Stimulated activated CD4-positive, alpha-beta T cell treated with anti-CD3 and anti-CD28 coated beads, Interleukin-15, amount 100 ng/mL, for 24 hours (primary cell): ENCODE measurements at regions not wholly inside any gene's neighbourhood (a gene's known extent, or its start where the extent isn't known, plus 50 kb on each side); places are given as distances from the start of the nearest gene placed in this dataset.
"Not testable (repeated sequence)": the region's sequence is repeated elsewhere in the genome, so short reads cannot be mapped to it uniquely, and the experiment has no call there.

Experiments
- DNase-seq: peaks from one replicate; pipeline ENCODE4 v3.0.0-alpha.2; 2020

DNA sequence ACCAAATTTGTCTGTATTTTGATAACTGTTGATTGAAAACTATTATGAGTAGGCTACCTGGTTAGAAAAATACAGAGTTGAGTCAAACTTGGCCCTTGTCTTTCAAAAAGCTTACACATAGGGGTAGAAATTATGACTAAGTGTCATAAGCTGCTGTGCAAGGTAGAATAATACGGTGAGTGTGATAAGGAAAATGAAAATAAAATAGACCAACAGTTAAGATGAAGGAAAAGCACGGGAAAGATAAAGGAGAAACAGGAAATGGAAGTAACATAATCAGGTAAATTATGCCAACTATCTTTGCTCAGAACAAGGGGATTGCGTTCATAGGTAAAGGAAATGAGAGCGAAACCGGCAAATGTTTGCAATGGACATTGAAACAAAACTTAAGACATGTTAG is 302.5 kb downstream of the PCDH7 start:
- no peak for DNase-seq

DNA sequence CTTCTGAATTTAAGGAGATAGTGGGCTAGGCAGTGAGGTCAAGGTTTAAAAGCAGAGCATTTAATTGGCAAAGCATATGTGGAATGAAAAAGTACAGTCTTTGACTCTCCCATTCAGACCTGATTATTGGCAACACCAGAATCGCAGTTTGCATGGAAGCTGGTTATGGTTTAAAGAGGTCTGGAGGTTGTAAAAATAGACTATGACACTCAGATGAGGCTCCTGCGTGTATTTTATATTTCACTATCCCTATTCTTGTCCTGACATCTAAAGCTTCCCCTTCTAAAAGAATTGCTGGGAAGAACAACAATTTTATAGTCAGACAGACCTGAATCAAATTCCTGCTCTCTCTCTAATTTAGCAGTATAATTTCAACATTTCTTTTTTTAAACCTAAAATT is 302.9 kb downstream of the PCDH7 start:
- DNase-seq: no peak

DNA sequence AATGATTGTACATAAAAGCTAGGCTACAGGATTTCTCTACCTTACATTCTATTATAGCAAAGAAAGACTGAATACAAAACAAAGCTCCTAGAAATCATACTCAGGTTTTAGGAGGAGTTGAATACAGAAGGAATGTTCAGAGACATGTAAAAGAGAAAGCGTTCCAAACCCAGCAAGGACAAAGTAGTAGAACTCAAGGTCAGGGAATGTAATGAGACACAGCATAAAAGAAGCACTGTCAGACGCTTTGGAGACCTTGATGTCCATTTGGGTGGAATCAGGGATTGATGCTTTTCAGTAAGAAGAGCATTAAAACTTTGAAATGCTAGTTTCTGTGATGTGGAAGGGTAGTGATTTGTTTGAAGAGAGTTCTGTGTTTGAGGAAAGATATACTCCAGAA is 303.6 kb downstream of the PCDH7 start:
- DNase-seq: no peak

DNA sequence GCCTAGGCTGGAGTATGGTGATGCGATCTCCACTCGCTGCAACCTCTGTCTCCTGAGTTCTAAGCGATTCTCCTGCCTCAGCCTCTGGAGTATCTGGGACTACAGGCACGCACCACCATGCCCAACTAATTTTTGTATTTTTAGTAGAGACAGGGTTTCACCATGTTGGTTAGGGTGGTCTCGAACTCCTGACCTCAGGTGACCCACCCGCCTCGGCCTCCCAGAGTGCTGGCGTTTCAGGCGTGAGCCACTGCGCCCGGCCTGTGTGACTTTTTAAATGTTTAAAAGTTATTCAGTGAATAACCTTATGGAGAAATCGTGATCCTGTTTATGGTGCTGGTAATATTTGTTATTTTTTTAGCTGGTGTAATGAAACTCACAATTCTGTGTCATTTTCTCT is 304.6 kb downstream of the PCDH7 start:
- not testable (repeated sequence) for DNase-seq

DNA sequence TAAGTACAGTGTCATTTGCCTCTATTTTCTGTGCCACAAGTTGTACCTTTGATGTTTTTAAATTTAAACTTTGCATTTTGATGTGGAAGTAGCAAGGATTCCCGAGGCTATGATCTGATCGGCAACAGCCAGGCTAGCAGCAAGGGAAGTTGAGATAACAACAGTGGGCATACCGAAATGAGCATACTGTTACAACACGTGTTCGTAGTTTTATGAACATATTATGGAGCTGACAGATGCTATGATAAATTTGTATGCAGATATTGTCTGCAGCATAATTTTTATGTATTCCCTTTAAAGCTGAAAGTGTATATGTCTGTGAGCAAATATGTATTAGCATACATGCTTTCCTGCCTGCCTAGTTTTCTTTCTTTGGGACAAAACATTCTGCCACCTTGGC is 306.1 kb downstream of the PCDH7 start:
- DNase-seq: no peak

DNA sequence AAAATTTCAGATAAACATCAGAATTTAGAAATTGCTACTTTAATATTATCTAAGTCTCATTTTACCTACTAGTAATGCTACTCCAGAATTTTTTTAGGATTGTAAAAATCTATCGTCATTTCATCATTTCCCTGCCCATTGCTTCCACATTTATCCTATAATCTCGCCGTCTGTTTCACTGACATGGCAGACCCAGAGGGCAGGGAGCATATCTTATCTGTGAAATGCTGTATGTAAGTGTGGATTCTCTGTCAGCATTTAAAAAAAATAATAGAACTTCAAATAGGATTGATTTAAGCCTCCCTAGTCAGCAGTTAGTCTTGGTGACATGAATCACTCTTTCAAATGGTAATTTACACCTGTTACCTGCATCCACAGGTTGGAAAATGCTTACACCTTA is 314.4 kb downstream of the PCDH7 start:
- DNase-seq: no peak

DNA sequence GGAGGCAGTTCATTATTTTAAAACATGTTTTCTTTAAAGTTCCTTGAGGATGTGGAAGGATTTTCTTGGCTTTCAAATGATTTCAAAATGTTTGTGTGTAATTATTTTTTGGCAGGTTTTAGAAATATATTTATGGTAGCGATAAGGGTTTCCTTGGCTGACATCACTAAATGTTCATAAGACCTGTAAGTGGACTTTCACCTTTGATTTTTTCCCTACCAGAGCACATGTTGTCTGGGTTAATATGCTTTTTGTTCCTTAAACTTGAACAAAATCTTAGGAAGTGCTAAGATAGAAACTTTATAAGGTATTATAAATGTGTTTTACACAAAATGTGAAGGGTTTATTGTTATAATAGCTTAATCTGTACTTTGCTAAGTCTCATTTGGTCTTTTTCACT is 315.6 kb downstream of the PCDH7 start:
- no peak for DNase-seq

DNA sequence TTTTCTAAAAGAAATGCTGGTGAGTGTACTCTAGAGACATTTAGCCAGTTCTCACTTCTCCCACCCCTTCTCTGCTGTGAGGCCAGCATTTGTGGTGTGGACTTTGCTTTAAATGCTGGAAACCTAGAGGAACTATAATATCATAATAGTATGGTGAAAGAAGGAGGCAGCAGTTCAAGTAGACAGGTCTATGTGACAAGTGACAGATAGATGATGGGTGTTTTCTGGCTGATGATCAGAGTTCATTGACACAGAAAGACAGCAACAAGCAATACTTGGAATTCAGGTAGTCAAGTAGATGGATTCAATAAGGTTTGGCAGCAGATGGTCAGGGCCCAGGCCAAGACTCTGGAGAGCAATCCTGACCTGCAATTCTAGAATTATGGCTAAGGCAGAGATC is 317.5 kb downstream of the PCDH7 start:
- no peak for DNase-seq

DNA sequence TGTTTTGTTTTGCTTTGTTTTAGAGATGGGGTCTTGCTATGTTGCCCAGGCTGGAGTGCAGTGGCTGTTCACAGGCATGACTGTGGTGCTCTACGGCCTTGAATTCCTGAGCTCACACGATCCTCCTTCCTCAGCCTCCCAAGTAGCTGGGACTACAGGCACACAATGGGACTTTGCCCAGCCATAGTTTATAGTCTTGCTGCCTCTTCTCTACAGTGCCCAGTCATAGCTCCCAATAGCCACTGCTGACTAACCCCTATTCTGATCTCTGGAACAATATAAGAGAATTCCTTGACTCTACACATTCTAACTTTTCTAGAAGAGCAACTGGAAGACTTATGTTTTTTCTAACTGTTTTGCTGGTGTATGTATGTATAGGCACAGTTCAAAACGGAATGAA is 319.2 kb downstream of the PCDH7 start:
- no peak for DNase-seq

DNA sequence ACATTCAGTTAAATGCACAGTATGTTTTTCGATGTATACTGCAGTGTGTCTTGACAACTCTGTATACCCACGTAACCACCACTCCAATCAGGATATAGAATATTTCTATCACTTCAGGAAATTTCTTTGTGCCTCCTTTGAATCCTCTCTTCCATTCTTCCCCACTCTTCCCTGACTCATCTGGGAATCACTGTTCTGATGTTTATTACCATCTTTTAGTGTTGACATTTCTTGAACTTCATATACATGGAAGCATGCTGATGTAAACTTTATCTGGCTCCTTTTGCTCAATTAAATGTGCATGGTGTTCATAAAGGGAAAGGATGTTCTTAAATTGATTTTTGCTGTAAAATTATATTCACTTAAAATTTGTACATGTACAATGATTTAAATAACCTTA is 319.9 kb downstream of the PCDH7 start:
- DNase-seq: no peak

DNA sequence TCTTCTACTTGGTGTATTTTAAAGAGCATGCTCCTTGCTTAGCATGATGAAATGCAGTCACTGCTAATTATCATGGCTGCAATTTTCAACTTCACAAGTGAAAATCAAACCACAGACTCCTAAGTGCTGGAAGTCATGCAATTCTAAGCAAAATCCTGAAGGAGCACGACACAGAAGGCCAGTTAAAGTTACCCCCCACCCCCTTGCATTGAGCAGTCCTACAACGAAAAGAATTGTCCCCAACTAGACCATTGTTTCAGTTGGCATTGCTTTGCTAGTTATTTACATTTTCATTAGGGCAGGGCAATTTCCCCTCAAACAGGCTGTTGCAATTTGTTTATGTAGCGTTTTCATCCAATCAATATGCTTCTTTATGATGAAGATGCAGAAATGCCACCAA is 321.2 kb downstream of the PCDH7 start:
- DNase-seq: no peak

DNA sequence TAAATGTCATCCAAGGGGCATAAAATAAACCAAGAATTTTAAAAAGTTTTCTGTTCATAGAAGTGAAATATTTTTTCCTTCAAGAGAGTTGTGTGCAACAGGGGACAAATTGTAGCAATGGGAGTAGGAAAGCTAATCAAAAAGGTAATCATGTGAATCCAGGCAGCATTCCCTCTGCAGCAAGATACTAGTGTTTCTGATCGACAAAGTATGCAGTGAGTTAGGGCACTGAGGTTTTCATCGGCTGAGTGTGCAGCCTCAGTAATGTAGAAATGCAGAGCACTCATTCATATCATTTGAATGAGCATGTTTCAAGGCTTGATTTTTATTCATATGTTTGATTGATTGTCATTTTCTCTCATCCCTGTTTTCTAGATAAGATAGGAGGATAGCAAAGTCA is 321.7 kb downstream of the PCDH7 start:
- no peak for DNase-seq

DNA sequence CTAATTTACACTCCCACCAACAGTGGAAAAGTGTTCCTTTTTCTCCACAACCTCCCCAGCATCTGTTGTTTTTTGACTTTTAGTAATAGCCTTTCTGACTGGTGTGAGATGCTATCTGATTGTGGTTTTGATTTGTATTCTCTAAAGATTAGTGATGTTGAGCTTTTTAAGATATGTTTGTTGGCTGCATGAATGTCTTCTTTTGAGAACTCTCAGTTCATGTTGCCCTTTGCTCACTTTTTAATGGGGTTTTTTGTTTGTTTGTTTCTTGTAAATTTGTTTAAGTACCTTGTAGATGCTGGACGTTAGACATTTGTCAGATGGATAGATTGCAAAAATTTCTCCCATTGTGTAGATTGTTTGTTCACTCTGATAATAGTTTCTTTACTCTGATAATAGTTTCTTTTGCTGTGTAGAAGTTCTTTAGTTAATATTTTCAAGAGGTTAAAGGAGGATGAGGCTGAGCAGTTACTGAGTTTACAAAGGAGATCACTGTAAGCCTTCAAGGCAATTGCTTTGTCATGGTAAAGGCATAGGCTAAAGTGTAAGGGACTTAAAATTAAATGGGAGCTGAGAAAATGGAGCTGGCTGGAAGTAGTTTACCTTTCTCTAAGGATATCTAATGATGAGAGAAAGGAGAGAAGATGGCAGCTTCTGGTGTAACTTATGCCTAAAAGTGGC is 323.4 kb downstream of the PCDH7 start:
- DNase-seq: no peak

DNA sequence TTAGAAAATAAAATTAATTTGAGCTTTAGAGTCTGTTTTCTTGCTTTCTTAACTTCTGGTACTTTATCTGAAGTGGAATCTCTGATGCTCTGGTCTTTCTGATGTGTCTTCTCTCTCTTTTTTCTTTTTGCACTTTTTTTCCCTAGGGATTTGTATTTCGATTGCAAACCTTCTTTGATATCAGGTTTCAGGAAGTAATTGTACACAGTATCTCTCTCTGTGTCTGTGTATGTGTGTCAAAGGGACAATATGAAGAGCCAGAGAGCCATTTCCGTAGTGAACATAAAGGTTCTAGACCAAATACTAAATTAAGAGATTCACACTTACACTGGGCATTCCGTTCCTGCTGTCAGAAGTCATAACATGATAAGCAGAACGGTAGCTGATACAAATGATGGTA is 325.0 kb downstream of the PCDH7 start:
- no peak for DNase-seq

DNA sequence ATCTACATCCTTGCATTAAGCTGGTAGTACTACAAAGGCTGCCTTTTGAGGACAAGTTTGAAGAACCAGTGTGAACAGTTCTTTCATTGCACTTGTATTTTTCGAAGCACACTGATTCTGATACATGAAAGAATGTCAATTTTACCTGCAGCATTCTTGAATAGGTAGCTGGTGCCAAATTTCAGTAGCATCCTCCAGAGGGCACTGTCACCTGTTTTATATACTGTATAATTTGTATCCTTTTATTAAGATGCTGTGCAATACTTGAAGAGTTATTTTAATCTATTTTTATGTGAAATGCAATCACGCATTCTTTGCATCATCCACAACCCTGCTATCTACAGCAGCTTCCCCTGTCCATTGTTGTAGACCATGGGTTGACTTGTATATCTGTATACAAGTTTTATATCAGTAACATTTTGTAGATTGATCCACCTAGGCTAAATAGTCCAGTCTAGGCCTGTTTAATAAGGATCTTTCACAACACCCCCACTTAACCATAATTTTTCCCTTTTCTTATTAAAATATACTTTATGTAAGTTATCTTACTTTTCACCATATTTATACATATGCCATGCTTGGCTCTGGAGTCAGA is 325.7 kb downstream of the PCDH7 start:
- DNase-seq: no peak

DNA sequence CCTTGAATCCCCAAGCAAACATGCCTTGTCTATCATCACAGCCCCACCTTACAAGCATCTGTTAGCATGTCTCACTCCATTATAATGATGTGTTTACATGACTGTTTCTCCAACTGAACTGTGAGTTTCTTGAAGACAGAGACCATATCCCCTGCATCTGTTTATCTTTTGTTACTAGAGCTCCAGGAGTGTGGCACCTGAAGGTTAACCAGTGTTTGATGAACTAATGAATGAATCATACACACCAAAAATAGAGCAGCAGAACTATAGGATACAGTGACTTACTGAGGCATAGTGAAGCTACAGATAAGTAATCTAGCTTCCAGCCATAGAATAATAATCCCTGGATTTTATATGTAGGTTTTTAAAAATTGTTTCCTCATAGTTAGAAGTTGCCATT is 331.0 kb downstream of the PCDH7 start:
- DNase-seq: no peak

DNA sequence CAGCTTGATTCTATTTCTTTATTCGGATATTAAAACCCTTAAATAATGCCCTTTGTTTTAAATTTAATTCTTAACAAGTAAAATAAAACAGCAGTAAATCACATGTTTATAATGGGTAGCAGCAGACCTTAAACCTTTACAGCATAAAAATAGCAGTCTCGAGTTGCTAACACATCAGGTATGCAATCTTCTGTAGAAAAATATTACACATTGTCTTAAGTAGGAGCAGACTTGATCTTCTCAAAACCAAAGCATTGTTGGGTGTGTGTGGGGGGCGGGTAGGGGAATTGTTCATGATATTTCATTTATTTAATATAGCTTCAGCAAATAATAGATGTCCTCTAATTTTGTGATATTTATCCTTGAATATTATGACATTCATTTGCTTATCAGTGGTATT is 331.4 kb downstream of the PCDH7 start:
- DNase-seq: no peak

DNA sequence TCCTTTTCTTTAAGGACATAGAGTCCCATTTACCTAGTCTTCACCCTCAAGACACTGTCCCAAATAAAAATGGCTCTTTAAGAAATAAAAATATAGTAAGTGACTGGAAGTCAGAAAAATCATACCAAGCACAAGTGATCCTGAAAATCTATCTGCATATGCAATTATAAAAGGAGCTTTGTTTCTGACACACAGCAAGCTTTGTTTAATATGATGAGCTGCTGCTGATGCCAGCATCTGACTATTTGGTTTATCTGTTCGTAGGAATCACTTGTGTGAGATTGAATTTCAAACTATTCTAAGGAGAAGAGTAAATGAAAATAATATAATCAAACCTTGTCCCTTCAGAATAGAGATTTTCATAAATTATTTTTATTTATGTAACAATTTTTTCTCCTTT is 332.4 kb downstream of the PCDH7 start:
- DNase-seq: no peak

DNA sequence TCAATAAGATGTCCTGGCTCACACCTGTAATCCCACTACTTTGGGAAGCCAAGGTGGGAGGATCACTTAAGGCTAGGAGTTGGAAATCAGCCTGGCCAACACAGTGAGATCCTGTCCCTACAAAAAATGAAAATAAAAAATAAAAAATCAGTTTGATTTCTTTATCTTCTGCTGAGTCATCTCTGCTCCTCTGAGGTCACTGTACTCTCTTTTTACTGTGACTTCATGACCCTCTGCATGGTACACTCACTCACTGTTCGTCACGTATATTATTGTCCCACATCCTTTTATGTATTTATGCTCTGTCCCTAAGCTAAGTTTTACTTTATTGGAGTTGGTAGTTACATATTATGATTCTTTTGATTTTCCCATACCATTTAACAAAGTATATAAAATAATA is 333.3 kb downstream of the PCDH7 start:
- DNase-seq: no peak

DNA sequence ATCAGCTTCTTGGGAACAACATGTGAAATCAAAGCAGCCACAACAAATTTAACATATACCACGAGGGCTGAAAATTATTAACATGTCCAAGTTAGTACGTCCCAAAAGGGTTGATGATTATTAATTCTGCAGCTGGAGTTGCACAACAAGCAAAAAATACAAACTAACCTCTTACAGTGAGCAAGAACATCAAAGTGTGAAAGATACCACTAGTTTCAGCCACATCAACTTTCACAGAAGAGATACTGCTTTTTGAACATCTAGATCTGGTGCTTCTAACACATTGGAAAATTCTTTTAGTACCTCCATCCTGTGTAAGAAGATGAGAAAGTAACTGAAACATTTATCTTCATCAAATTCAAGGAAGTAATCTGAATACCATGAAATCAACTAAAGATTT is 334.1 kb downstream of the PCDH7 start:
- DNase-seq: no peak

DNA sequence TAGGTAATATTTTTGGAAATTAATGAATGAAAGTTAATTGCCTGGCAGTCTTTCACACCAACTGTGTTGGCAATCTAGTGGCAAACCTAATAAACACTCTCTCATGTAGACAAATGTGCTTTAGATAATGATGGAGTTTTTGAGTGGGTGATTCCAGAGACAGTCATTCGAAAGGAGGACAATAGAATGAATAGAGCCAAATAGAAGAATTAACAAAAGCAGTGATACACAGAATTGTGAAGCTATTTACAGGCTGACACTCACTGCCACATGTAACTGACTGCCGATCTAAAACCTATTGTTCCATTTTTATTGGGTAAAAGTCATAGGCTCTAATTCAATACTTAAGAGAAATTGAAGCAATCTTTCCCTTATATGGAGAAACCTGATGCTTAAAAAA is 338.5 kb downstream of the PCDH7 start:
- DNase-seq: no peak

DNA sequence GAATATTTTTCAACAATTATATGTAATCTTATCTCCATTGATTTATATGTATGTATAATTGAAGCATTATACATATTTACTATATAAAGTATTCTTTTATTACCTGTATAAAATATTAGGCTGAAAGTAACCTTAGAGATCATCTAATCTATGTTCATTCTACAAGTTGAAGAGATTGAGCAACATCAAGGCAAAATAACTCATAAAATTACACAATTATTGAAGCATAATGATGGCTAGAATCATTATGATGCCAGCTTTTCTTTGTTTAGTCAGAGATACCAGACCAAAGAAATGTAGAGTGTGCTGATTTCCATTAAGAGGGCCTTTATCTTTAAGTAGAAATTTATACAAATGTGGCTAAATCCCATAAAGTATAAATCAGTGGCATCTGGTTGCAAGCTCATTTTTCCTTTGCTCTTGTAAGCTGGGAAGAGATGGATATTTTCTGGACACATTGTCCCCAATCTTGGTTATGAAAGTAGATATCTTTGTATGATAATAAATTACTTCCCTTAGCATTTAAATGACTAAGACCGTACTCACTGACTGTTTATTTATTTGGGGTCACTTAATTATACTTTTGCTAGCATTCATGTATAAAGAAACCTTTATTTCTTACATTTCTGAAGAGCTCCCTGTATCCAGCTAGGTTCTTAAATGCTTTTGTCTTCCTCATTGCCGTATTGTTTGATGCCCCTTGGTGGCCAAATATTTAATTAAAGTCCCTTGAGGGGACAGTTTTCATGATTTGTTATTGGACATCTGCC is 339.8 kb downstream of the PCDH7 start:
- DNase-seq: no peak

DNA sequence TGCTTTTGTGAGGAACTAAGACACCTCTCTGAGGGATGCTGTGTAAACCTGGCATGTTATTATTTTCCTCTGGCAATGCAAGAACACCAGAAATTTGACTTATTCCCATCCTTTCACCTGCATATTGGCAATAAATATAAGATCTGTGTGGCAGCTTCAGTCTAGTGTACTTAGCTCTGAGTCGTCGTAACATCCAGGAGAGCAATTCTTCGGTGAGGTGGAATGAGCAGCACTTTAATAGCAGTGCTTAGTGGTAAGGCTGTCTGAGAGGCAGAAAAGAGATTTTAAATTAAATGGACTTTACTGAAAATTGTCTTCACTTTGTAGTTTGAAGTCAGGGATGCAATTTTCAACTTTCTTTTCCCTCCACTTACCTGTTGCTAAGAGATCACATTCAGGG is 344.9 kb downstream of the PCDH7 start:
- DNase-seq: no peak

DNA sequence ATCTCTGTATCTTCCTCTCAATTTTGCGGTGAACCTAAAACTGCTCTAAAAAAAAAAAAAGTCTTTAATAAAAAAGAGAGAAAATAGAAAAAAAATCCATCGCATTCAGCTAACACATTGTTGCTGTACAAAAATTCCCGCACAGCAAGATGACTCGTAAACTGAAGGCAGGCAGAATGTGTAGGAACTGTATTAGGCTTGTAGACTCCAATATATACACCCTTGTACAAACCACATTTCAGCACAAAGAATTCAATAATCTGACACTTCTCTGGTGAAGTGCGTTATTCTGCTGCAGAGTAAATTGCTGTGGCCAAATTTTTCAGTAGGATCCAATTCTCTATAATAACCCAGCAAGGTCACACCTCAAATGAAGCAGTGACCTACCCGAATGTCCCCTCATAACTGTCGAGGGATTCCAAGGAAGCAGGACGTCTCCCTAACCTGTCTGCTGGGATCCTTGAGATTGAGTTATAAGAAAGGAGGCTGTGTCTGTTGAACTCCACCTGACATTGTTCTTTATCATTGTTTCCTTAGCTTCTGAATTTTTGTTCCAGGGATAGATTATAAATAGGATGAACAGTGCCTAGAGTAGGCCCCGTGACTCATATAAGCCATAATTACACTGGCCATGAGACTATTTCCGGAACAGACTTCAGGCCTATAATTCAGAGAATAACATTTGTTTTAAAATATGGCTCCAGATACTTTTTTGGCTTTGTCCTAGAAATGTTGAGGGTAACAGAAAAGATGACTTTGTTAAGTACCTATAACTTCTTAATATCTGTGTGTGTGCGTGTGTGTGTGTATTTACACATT is 348.3 kb downstream of the PCDH7 start:
- no peak for DNase-seq
